Testis (tissue), 2 donors: ENCODE measurements at regions not wholly inside any gene's neighbourhood (a gene's known extent, or its start where the extent isn't known, plus 50 kb on each side); places are given as distances from the start of the nearest gene placed in this dataset.

Source experiments
- DNase-seq: peaks from one replicate; pipeline ENCODE4 v3.0.0-alpha.2; 2019
- H3K27ac ChIP-seq, 2 donors: fragments of 200-600 bp; sonication (generic); one replicate each; pipeline ENCODE4 v1.5.1; 2019
- H3K27me3 ChIP-seq: fragments of 200-600 bp; sonication (generic); one replicate; pipeline ENCODE4 v1.5.1; 2019
- H3K36me3 ChIP-seq: fragments of 200-600 bp; sonication (generic); one replicate; pipeline ENCODE4 v1.5.1; 2017; ENCODE audit warnings: low read depth; ENCODE audit errors: missing control alignments
- H3K4me1 ChIP-seq: fragments of 200-600 bp; sonication (generic); one replicate; pipeline ENCODE4 v1.5.1; 2019
- H3K4me3 ChIP-seq, 2 donors: fragments of 200-600 bp; sonication (generic); one replicate each; pipeline ENCODE4 v1.5.1; 2017 to 2019
- H3K9me3 ChIP-seq: fragments of 200-600 bp; sonication (generic); one replicate; pipeline ENCODE4 v1.5.1; 2017
- POLR2A ChIP-seq: fragments of 450-650 bp; IDR thresholded peaks from one replicate; pipeline ENCODE4 v1.6.1; 2017; ENCODE audit warnings: antibody characterized with exemption, mild to moderate bottlenecking, moderate library complexity
- WGBS, 2 donors: methylation state at CpG; one replicate each; pipeline ENCODE4 v1.1.5; 2018; 5-methylcytosine and 5-hydroxymethylcytosine counted together
- intact Hi-C: fragments of 100-400 bp; cut with DNase I; formaldehyde crosslinking; loops from one replicate; pipeline ENCODE4 v1.15.1; 2023; ENCODE audit warnings: low total_unique reads
- TF ChIP-seq, protein P1 (sequence below), 3 experiments: fragments of 450-650 bp in 2 of 3; fragments of 200-600 bp in 1 of 3; sonication (generic) in 1 of 3; IDR thresholded peaks; one replicate each; pipeline ENCODE4 v1.5.1; 2016 to 2019; ENCODE audit warnings: antibody characterized with exemption in 3 of 3, mild to moderate bottlenecking in 2 of 3, moderate library complexity in 1 of 3

DNA sequence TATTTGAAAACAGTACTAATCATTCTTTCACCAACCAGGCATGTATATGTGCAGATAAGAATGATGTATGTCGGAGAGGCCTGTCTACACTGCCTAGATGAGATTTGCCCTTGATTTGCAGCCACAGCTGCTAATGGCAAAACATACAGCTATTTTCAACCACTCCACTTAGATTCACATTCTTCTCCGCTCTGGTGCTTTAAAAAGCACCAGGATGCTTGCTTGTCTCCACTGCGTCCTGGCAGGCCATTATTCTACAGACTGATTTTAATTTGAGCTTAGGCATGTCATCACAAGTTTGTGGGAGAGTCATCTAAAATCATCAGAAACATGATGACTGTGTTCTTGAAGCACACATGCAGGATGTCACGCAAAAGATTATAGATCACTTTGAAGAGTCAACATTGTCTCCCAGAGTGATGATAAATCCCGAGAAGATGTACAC lies 119.0 kb upstream of the NRIP1 start:
- Histone ChIP-seq H3K4me3 (no peak overlapping the region), H3K4me1 (no peaks in the 10 kb centered on the region), H3K9me3 (no peaks in the 10 kb centered on the region), H3K27ac (no peak overlapping the region), H3K27me3 (no peaks in the 10 kb centered on the region), H3K36me3 (no peaks in the 10 kb centered on the region)
- WGBS, 2 donors: 69 to 85% methylated on average over 5 of the region's 5 CpGs
- intact Hi-C loops: no loop called here
- TF ChIP-seq, protein P1, sequence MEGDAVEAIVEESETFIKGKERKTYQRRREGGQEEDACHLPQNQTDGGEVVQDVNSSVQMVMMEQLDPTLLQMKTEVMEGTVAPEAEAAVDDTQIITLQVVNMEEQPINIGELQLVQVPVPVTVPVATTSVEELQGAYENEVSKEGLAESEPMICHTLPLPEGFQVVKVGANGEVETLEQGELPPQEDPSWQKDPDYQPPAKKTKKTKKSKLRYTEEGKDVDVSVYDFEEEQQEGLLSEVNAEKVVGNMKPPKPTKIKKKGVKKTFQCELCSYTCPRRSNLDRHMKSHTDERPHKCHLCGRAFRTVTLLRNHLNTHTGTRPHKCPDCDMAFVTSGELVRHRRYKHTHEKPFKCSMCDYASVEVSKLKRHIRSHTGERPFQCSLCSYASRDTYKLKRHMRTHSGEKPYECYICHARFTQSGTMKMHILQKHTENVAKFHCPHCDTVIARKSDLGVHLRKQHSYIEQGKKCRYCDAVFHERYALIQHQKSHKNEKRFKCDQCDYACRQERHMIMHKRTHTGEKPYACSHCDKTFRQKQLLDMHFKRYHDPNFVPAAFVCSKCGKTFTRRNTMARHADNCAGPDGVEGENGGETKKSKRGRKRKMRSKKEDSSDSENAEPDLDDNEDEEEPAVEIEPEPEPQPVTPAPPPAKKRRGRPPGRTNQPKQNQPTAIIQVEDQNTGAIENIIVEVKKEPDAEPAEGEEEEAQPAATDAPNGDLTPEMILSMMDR (IDR thresholded peaks at IDR 0.05): no peak
- TF ChIP-seq POLR2A: no peak
- DNase-seq: no peak

DNA sequence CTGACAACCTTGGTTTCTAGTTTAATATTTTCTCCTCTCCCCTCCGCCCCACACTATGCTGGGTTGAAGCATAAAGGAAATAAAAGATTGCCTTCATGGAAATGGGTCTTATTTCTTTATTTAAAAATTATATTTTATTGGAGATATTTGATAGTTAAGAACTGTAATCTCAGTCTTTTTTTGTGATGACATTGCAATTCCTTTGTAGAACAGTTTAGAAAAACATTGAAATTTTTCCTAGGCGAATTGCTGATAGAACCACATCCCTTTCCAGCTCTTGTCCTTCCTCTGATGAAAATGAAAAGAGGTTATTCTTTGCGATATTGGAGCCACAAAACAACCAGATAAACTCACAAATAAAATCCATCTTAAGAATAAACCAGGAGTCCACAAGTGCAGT lies 125.6 kb upstream of the NRIP1 start:
- H3K4me1 ChIP-seq: no peaks in the 10 kb centered on the region
- intact Hi-C loops: no loop called here
- TF ChIP-seq, protein P1 (IDR thresholded peaks at IDR 0.05): no peak
- TF ChIP-seq POLR2A: no peak
- no peaks in the 10 kb centered on the region for H3K9me3 ChIP-seq
- H3K4me3 ChIP-seq: no peak overlapping the region
- no peaks in the 10 kb centered on the region for H3K27me3 ChIP-seq
- DNase-seq: no peak
- WGBS, 2 donors: 58 to 62% methylated on average over 3 of the region's 3 CpGs
- no peak overlapping the region for H3K27ac ChIP-seq
- H3K36me3 ChIP-seq: no peaks in the 10 kb centered on the region

DNA sequence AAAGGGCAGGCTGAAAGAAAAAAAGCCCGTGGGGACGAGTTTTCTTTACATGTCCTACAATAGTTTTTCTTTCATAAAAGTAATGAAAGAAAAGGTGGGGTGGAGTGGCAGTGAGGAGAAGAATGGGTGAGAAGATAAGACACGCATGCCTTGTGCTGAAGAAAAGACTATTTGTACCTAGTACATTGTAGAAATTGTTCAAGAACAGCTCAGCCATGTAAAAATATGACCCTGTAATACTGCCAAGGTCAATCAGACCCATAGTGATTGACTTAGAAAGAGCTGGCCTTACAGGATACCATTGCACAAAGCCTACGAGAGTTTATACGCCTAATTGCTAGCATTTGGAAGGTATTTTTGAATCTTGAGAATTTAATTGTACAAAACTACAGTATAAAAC lies 126.0 kb upstream of the NRIP1 start:
- DNase-seq: no peak
- no peak overlapping the region for H3K27ac ChIP-seq
- no peaks in the 10 kb centered on the region for H3K27me3 ChIP-seq
- WGBS, 2 donors: 66 to 70% methylated on average over 5 of the region's 5 CpGs
- TF ChIP-seq, protein P1 (IDR thresholded peaks at IDR 0.05): no peak
- no peak for TF ChIP-seq POLR2A
- H3K4me3 ChIP-seq: no peak overlapping the region
- intact Hi-C loops: no loop called here
- H3K4me1 ChIP-seq: no peaks in the 10 kb centered on the region
- H3K36me3 ChIP-seq: no peaks in the 10 kb centered on the region
- H3K9me3 ChIP-seq: no peaks in the 10 kb centered on the region

DNA sequence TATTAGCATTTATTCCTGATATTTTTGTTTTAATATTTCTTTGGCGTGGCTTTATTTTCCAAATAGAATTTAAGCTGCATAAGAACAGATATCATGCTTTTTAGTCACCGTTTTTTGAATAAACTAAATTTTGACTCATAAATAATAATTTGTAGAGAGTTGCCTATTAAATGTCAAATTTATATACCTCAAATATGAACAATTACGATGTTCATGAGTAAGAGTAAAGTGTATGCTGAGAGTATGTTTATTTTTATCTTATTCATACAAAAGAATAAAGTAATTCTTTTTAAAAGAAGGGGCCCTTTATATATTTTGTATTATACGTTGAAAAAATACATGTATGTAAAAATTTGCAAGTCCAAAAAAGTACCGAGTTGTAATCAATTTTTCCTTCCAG lies 126.5 kb upstream of the NRIP1 start:
- H3K4me3 ChIP-seq: no peak overlapping the region
- intact Hi-C loops: no loop called here
- WGBS, 2 donors: 91 to 94% methylated on average over 5 of the region's 5 CpGs

DNA sequence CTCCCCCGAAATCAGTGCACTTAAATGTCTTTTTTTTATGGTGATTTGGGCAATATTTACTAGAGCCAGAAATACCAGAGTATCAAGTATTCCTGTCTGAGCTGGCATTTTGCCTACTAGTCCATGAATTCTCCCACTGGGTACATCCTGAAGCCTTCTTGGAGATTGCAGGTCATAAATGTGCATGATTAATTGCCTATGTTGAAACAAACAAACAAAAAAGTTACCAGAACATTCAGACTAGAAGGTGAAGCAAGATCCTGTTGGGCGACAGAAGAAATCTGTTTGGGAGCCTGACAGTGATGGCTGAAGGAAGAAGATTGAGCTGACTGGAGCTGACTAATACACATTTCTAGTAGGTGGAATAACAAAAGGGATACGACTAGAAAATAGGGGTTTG lies 127.4 kb upstream of the NRIP1 start:
- H3K4me1 ChIP-seq: no peaks in the 10 kb centered on the region
- 66 to 69% methylated on average over 3 of the region's 3 CpGs for WGBS, 2 donors
- intact Hi-C loops: no loop called here
- H3K27me3 ChIP-seq: no peaks in the 10 kb centered on the region
- no peak for DNase-seq
- H3K9me3 ChIP-seq: no peaks in the 10 kb centered on the region
- no peak for TF ChIP-seq POLR2A
- TF ChIP-seq, protein P1 (IDR thresholded peaks at IDR 0.05): no peak
- H3K27ac ChIP-seq: no peak overlapping the region
- no peak overlapping the region for H3K4me3 ChIP-seq
- no peaks in the 10 kb centered on the region for H3K36me3 ChIP-seq

More for the DNA sequence above, 126.5 kb upstream of the NRIP1 start:
- Histone ChIP-seq H3K27ac (no peak overlapping the region), H3K36me3 (no peaks in the 10 kb centered on the region), H3K27me3 (no peaks in the 10 kb centered on the region), H3K9me3 (no peaks in the 10 kb centered on the region), H3K4me1 (no peaks in the 10 kb centered on the region)
- no peak for TF ChIP-seq POLR2A
- TF ChIP-seq, protein P1 (IDR thresholded peaks at IDR 0.05): no peak
- no peak for DNase-seq
